ES-I3 (cell line): ENCODE measurements at regions not wholly inside any gene's neighbourhood (a gene's known extent, or its start where the extent isn't known, plus 50 kb on each side); places are given as distances from the start of the nearest gene placed in this dataset.

ENCODE experiments used
- H3K36me3 ChIP-seq: 2 replicates; pipeline ENCODE4 v1.6.1; 2013; ENCODE audit warnings: mild to moderate bottlenecking, low read length, control low read depth, moderate library complexity; ENCODE audit not compliant: insufficient read depth
- H3K4me1 ChIP-seq: 2 replicates; pipeline ENCODE4 v1.6.1; 2013; ENCODE audit warnings: mild to moderate bottlenecking, control low read depth, low read length; ENCODE audit not compliant: insufficient read depth
- H3K9ac ChIP-seq: 2 replicates; pipeline ENCODE4 v1.6.1; 2013; ENCODE audit warnings: low read depth, mild to moderate bottlenecking, low read length, moderate library complexity
- H3K9me3 ChIP-seq: 2 replicates; pipeline ENCODE4 v1.6.1; 2013; ENCODE audit warnings: mild to moderate bottlenecking, low read length, moderate library complexity; ENCODE audit not compliant: control insufficient read depth, insufficient read depth

GRCh38 chr15:89421219-89421618, 75.2 kb downstream of the RHCG start:
- Histone ChIP-seq H3K36me3 (no peaks in the 10 kb centered on the region), H3K9me3 (no peaks in the 10 kb centered on the region), H3K9ac (no peak overlapping the region), H3K4me1 (peaks cover 4% of the 10 kb centered on the region; the same call in 1 of the 2 replicates)

GRCh38 chr15:89419370-89419984, 76.9 kb downstream of the RHCG start:
- Histone ChIP-seq H3K4me1 (peaks cover 4% of the 10 kb centered on the region; the same call in 1 of the 2 replicates), H3K36me3 (no peaks in the 10 kb centered on the region), H3K9ac (no peak overlapping the region), H3K9me3 (no peaks in the 10 kb centered on the region)

GRCh38 chr15:89417206-89417725, 79.1 kb downstream of the RHCG start:
- Histone ChIP-seq H3K4me1 (peaks cover 9% of the 10 kb centered on the region), H3K9ac (no peak overlapping the region), H3K9me3 (no peaks in the 10 kb centered on the region), H3K36me3 (no peaks in the 10 kb centered on the region)

- Histone ChIP-seq H3K36me3 (no peaks in the 10 kb centered on the region), H3K9me3 (no peaks in the 10 kb centered on the region), H3K9ac (peak overlapping the region; percentile 1; the same call in 1 of the 2 replicates), H3K4me1 (peaks cover 14% of the 10 kb centered on the region)
Observed at GRCh38 chr15:89416339-89417183, 79.8 kb downstream of the RHCG start.

GRCh38 chr15:89414571-89414970, 79.9 kb upstream of the POLG start:
- H3K9me3 ChIP-seq, result no peaks in the 10 kb centered on the region
- H3K9ac ChIP-seq, result no peak overlapping the region
- peaks cover 14% of the 10 kb centered on the region for H3K4me1 ChIP-seq
- H3K36me3 ChIP-seq, result no peaks in the 10 kb centered on the region

GRCh38 chr15:89413877-89414276, 79.3 kb upstream of the POLG start:
- H3K9me3 ChIP-seq, result no peaks in the 10 kb centered on the region
- H3K4me1 ChIP-seq, result peaks cover 14% of the 10 kb centered on the region
- no peaks in the 10 kb centered on the region for H3K36me3 ChIP-seq
- no peak overlapping the region for H3K9ac ChIP-seq

GRCh38 chr15:89412905-89413411, 78.3 kb upstream of the POLG start:
- Histone ChIP-seq H3K9ac (no peak overlapping the region), H3K36me3 (no peaks in the 10 kb centered on the region), H3K9me3 (no peaks in the 10 kb centered on the region), H3K4me1 (peaks cover 14% of the 10 kb centered on the region)

- H3K9me3 ChIP-seq, result no peaks in the 10 kb centered on the region
- H3K4me1 ChIP-seq, result peaks cover 14% of the 10 kb centered on the region
- H3K36me3 ChIP-seq, result no peaks in the 10 kb centered on the region
Observed at GRCh38 chr15:89410039-89410435, 75.4 kb upstream of the POLG start.

GRCh38 chr15:89409184-89410038, 74.8 kb upstream of the POLG start:
- peaks cover 14% of the 10 kb centered on the region for H3K4me1 ChIP-seq
- no peaks in the 10 kb centered on the region for H3K36me3 ChIP-seq
- no peaks in the 10 kb centered on the region; the same call in 1 of the 2 replicates for H3K9me3 ChIP-seq
- H3K9ac ChIP-seq, result peak overlapping the region; percentile 39; the same call in 1 of the 2 replicates

More at GRCh38 chr15:89410039-89410435, 75.4 kb upstream of the POLG start:
- 0 out of 2 replicates have a peak overlapping the region, but pooled peaks have one; percentile 16 for H3K9ac ChIP-seq

- Histone ChIP-seq H3K4me1 (peaks cover 13% of the 10 kb centered on the region), H3K36me3 (no peaks in the 10 kb centered on the region), H3K9me3 (no peaks in the 10 kb centered on the region; the same call in 1 of the 2 replicates)
Observed at GRCh38 chr15:89408372-89409183, 74.0 kb upstream of the POLG start.

GRCh38 chr15:89406940-89407607, 72.5 kb upstream of the POLG start:
- Histone ChIP-seq H3K36me3 (no peaks in the 10 kb centered on the region), H3K9ac (peak overlapping the region; percentile 39; the same call in 1 of the 2 replicates), H3K9me3 (no peaks in the 10 kb centered on the region; the same call in 1 of the 2 replicates), H3K4me1 (peaks cover 3% of the 10 kb centered on the region; the same call in 1 of the 2 replicates)

More at GRCh38 chr15:89408372-89409183, 74.0 kb upstream of the POLG start:
- peak overlapping the region; percentile 39; the same call in 1 of the 2 replicates for H3K9ac ChIP-seq

- Histone ChIP-seq H3K9ac (no peak overlapping the region; the same call in 1 of the 2 replicates), H3K36me3 (no peaks in the 10 kb centered on the region), H3K9me3 (no peaks in the 10 kb centered on the region; the same call in 1 of the 2 replicates), H3K4me1 (no peaks in the 10 kb centered on the region; the same call in 1 of the 2 replicates)
Observed at GRCh38 chr15:89406218-89406939, 71.8 kb upstream of the POLG start.
